ENCODE measurements at regions not wholly inside any gene's neighbourhood (a gene's known extent, or its start where the extent isn't known, plus 50 kb on each side); places are given as distances from the start of the nearest gene placed in this dataset.

- DNase-seq, result no peak
Measured at GRCh38 chr15:87628311-87628710, 628.2 kb downstream of the NTRK3 start.

- DNase-seq, result no peak
Measured at GRCh38 chr15:87626860-87627259, 629.7 kb downstream of the NTRK3 start.

GRCh38 chr15:87623832-87624231, 632.7 kb downstream of the NTRK3 start:
- DNase-seq, result no peak

- no peak for DNase-seq
Measured at GRCh38 chr15:87620393-87620792, 636.1 kb downstream of the NTRK3 start.

GRCh38 chr15:87619161-87619960, 637.2 kb downstream of the NTRK3 start:
- DNase-seq, result peak; percentile 32

GRCh38 chr15:87618203-87618725, 638.3 kb downstream of the NTRK3 start:
- no peak for DNase-seq

GRCh38 chr15:87614704-87615103, 641.8 kb downstream of the NTRK3 start:
- DNase-seq, result no peak

GRCh38 chr15:87610366-87610765, 646.2 kb downstream of the NTRK3 start:
- DNase-seq, result no peak

- DNase-seq, result no peak
Measured at GRCh38 chr15:87609894-87610293, 646.6 kb downstream of the NTRK3 start.

- no peak for DNase-seq
Measured at GRCh38 chr15:87609474-87609873, 647.1 kb downstream of the NTRK3 start.

GRCh38 chr15:87608238-87609028, 648.1 kb downstream of the NTRK3 start:
- no peak for DNase-seq

- no peak for DNase-seq
Measured at GRCh38 chr15:87606971-87607370, 649.6 kb downstream of the NTRK3 start.

- DNase-seq, result no peak
Measured at GRCh38 chr15:87604857-87605446, 651.6 kb downstream of the NTRK3 start.

- no peak for DNase-seq
Measured at GRCh38 chr15:87602371-87602770, 654.2 kb downstream of the NTRK3 start.

- DNase-seq, result no peak
Measured at GRCh38 chr15:87599616-87600015, 656.9 kb downstream of the NTRK3 start.

GRCh38 chr15:87597346-87598052, 659.0 kb downstream of the NTRK3 start:
- DNase-seq, result no peak

GRCh38 chr15:87591582-87591981, 665.0 kb downstream of the NTRK3 start:
- no peak for DNase-seq

GRCh38 chr15:87591042-87591441, 665.5 kb downstream of the NTRK3 start:
- no peak for DNase-seq

- no peak for DNase-seq
Measured at GRCh38 chr15:87589134-87589533, 667.4 kb downstream of the NTRK3 start.

- DNase-seq, result no peak
Measured at GRCh38 chr15:87582169-87582568, 674.4 kb downstream of the NTRK3 start.

GRCh38 chr15:87579537-87579936, 677.0 kb downstream of the NTRK3 start:
- peak; percentile 28 for DNase-seq

- no peak for DNase-seq
Measured at GRCh38 chr15:87578776-87579175, 677.8 kb downstream of the NTRK3 start.

- DNase-seq, result no peak
Measured at GRCh38 chr15:87577336-87577735, 679.2 kb downstream of the NTRK3 start.

All from T1000 (cell line).